Epidermal melanocyte (primary cell): ENCODE measurements at regions not wholly inside any gene's neighbourhood (a gene's known extent, or its start where the extent isn't known, plus 50 kb on each side); places are given as distances from the start of the nearest gene placed in this dataset.

Experiments used
- DNase-seq: peaks from one replicate; pipeline ENCODE4 v3.0.0; 2011; ENCODE audit warnings: low spot score; ENCODE audit not compliant: insufficient read length

- no peak for DNase-seq
Observed at GRCh38 chr1:36644556-36644955, 161.8 kb upstream of the CSF3R start.

GRCh38 chr1:36643371-36644270 is 160.9 kb upstream of the CSF3R start:
- DNase-seq, result no peak

GRCh38 chr1:36642802-36643201 is 160.1 kb upstream of the CSF3R start:
- no peak for DNase-seq

GRCh38 chr1:36641776-36642175 is 159.1 kb upstream of the CSF3R start:
- no peak for DNase-seq

- no peak for DNase-seq
Observed at GRCh38 chr1:36639461-36639860, 156.7 kb upstream of the CSF3R start.

GRCh38 chr1:36638268-36638667 is 155.6 kb upstream of the CSF3R start:
- no peak for DNase-seq

GRCh38 chr1:36636206-36636605 is 153.5 kb upstream of the CSF3R start:
- DNase-seq, result no peak

- no peak for DNase-seq
Observed at GRCh38 chr1:36635284-36635683, 152.6 kb upstream of the CSF3R start.

GRCh38 chr1:36628804-36629203 is 146.1 kb upstream of the CSF3R start:
- no peak for DNase-seq

GRCh38 chr1:36626435-36626834 is 143.7 kb upstream of the CSF3R start:
- DNase-seq, result no peak

- no peak for DNase-seq
Observed at GRCh38 chr1:36625935-36626310, 143.2 kb upstream of the CSF3R start.

GRCh38 chr1:36625253-36625934 is 142.7 kb upstream of the CSF3R start:
- no peak for DNase-seq

- DNase-seq, result no peak
Observed at GRCh38 chr1:36624466-36624865, 141.8 kb upstream of the CSF3R start.

- no peak for DNase-seq
Observed at GRCh38 chr1:36622741-36623648, 140.3 kb upstream of the CSF3R start.

GRCh38 chr1:36621531-36621930 is 138.8 kb upstream of the CSF3R start:
- no peak for DNase-seq

GRCh38 chr1:36620142-36620541 is 137.4 kb upstream of the CSF3R start:
- no peak for DNase-seq

GRCh38 chr1:36614991-36615390 is 132.3 kb upstream of the CSF3R start:
- no peak for DNase-seq

GRCh38 chr1:36614571-36614970 is 131.9 kb upstream of the CSF3R start:
- no peak for DNase-seq

GRCh38 chr1:36613721-36614120 is 131.0 kb upstream of the CSF3R start:
- DNase-seq, result no peak

- no peak for DNase-seq
Observed at GRCh38 chr1:36612881-36613280, 130.2 kb upstream of the CSF3R start.

GRCh38 chr1:36612121-36612520 is 129.4 kb upstream of the CSF3R start:
- DNase-seq, result no peak
